GM12891 (cell line): ENCODE measurements at regions not wholly inside any gene's neighbourhood (a gene's known extent, or its start where the extent isn't known, plus 50 kb on each side); places are given as distances from the start of the nearest gene placed in this dataset.

Experiments
- POLR2A ChIP-seq: IDR thresholded peaks from 2 replicates; pipeline ENCODE4 v1.6.1; 2011; ENCODE audit warnings: low read depth, low read length, control low read depth
- POLR2AphosphoS5 ChIP-seq: IDR thresholded peaks from 2 replicates; pipeline ENCODE4 v1.6.1; 2011; ENCODE audit warnings: low read depth, low read length, control low read depth

DNA sequence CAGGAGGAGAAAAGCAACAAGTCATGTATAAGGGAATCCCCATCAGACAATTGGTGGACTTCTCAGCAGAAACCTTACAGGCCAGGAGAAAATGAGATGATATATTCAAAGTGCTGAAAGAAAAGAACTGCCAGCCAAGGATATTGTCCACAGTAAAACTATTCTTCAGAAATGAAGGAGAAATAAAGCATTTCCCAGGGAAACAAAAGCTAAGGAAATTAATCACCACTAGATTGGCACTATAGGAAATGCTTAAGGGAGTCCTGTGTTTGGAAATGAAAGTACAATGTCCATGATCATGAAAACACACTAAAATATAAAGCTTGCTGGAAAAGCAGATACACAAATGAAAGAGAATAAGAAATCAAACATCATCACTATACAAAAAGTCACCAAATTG lies 282.0 kb downstream of the BLID start:
- TF ChIP-seq POLR2AphosphoS5: no peak
- no peak for TF ChIP-seq POLR2A
